Liver (tissue), 8 donors: ENCODE measurements at regions not wholly inside any gene's neighbourhood (a gene's known extent, or its start where the extent isn't known, plus 50 kb on each side); places are given as distances from the start of the nearest gene placed in this dataset.
"Not testable (repeated sequence)": the region's sequence is repeated elsewhere in the genome, so short reads cannot be mapped to it uniquely, and the experiment has no call there.

Experiments
- DNase-seq: peaks from one replicate; pipeline ENCODE4 v3.0.0-alpha.2; 2017; ENCODE audit warnings: low spot score
- H3K27ac ChIP-seq, 2 donors: one replicate each; pipeline ENCODE4 v1.7.0; 2013; ENCODE audit warnings: inconsistent platforms in 2 of 2, low read length in 2 of 2, control low read depth in 1 of 2, low read depth in 1 of 2, mild to moderate bottlenecking in 1 of 2
- H3K27me3 ChIP-seq, 4 donors: one replicate each; pipeline versions ENCODE4 v1.6.1 to v1.7.0; 2013; ENCODE audit warnings: low read length in 3 of 4, inconsistent platforms in 1 of 4, mild to moderate bottlenecking in 1 of 4, moderate library complexity in 1 of 4; ENCODE audit not compliant: control insufficient read depth in 4 of 4, insufficient read depth in 4 of 4
- H3K36me3 ChIP-seq, 4 donors: one replicate each; pipeline versions ENCODE4 v1.6.1 to v1.7.0; 2013; ENCODE audit warnings: low read length in 3 of 4, mild to moderate bottlenecking in 3 of 4, low read depth in 1 of 4, moderate library complexity in 1 of 4; ENCODE audit not compliant: control insufficient read depth in 4 of 4, insufficient read depth in 3 of 4
- H3K4me1 ChIP-seq, 4 donors: one replicate each; pipeline versions ENCODE4 v1.6.1 to v1.7.0; 2013; ENCODE audit warnings: low read length in 3 of 4, mild to moderate bottlenecking in 3 of 4, moderate library complexity in 1 of 4; ENCODE audit not compliant: control insufficient read depth in 4 of 4, insufficient read depth in 4 of 4
- H3K4me3 ChIP-seq, 3 donors: one replicate each; pipeline versions ENCODE4 v1.6.1 to v1.7.0; 2013; ENCODE audit warnings: low read length in 3 of 3, control low read depth in 1 of 3, low read depth in 1 of 3, mild to moderate bottlenecking in 1 of 3
- H3K9ac ChIP-seq, 2 donors: one replicate each; pipeline ENCODE4 v1.7.0; 2013; ENCODE audit warnings: low read length in 2 of 2, mild to moderate bottlenecking in 2 of 2, moderate library complexity in 2 of 2, control low read depth in 1 of 2, low read depth in 1 of 2
- H3K9me3 ChIP-seq, 4 donors: one replicate each; pipeline versions ENCODE4 v1.6.1 to v1.7.0; 2013; ENCODE audit warnings: low read length in 3 of 4; ENCODE audit not compliant: control insufficient read depth in 4 of 4
- EGR1 ChIP-seq, 2 donors: IDR thresholded peaks; 2 replicates each; pipeline ENCODE4 v1.6.1; 2016 to 2018; ENCODE audit warnings: antibody characterized with exemption in 2 of 2, low read depth in 2 of 2
- FOXA1 ChIP-seq: IDR thresholded peaks from 2 replicates; pipeline ENCODE4 v1.6.1; 2016; ENCODE audit warnings: antibody characterized with exemption
- GABPA ChIP-seq, 2 donors: IDR thresholded peaks in 1 of 2; conservative IDR thresholded peaks in 1 of 2; 2 replicates each; pipeline ENCODE4 v1.6.1; 2016; ENCODE audit warnings: antibody characterized with exemption in 2 of 2, mild to moderate bottlenecking in 1 of 2, moderate library complexity in 1 of 2
- HNF4A ChIP-seq, 2 donors: conservative IDR thresholded peaks; 2 replicates each; pipeline ENCODE4 v1.6.1; 2016; ENCODE audit warnings: antibody characterized with exemption in 2 of 2, mild to moderate bottlenecking in 2 of 2
- HNF4G ChIP-seq: IDR thresholded peaks from 2 replicates; pipeline ENCODE4 v1.6.1; 2016; ENCODE audit warnings: antibody characterized with exemption
- JUND ChIP-seq, 2 donors: IDR thresholded peaks; 2 replicates each; pipeline ENCODE4 v1.6.1; 2016; ENCODE audit warnings: antibody characterized with exemption in 2 of 2
- NR2F2 ChIP-seq: IDR thresholded peaks from 2 replicates; pipeline ENCODE4 v1.6.1; 2016; ENCODE audit warnings: antibody characterized with exemption
- RAD21 ChIP-seq, 2 donors: IDR thresholded peaks; 2 replicates each; pipeline ENCODE4 v1.6.1; 2016; ENCODE audit warnings: antibody characterized with exemption in 2 of 2, mild to moderate bottlenecking in 2 of 2
- SP1 ChIP-seq: IDR thresholded peaks from 2 replicates; pipeline ENCODE4 v1.6.1; 2018; ENCODE audit warnings: antibody characterized with exemption, mild to moderate bottlenecking
- TAF1 ChIP-seq: conservative IDR thresholded peaks from 2 replicates; pipeline ENCODE4 v1.6.1; 2016; ENCODE audit warnings: antibody characterized with exemption, mild to moderate bottlenecking
- YY1 ChIP-seq: IDR thresholded peaks from 2 replicates; pipeline ENCODE4 v1.6.1; 2016; ENCODE audit warnings: antibody characterized with exemption, mild to moderate bottlenecking
- WGBS: extraction: QIAGEN DNeasy Blood & Tissue Kit; methylation state at CpG from one replicate; pipeline ENCODE4 v1.1.7; 2013; 5-methylcytosine and 5-hydroxymethylcytosine counted together
- TF ChIP-seq, protein P1 (sequence below): IDR thresholded peaks from 2 replicates; pipeline ENCODE4 v1.6.1; 2016; ENCODE audit warnings: antibody characterized with exemption
- TF ChIP-seq, protein P2 (sequence below): IDR thresholded peaks from 2 replicates; pipeline ENCODE4 v1.6.1; 2016; ENCODE audit warnings: antibody characterized with exemption
- TF ChIP-seq, protein P3 (sequence below): IDR thresholded peaks from 2 replicates; pipeline ENCODE4 v1.6.1; 2016; ENCODE audit warnings: antibody characterized with exemption, mild to moderate bottlenecking
- TF ChIP-seq, protein P4 (sequence below): IDR thresholded peaks from 2 replicates; pipeline ENCODE4 v1.6.1; 2016; ENCODE audit warnings: antibody characterized with exemption
- TF ChIP-seq, protein P5 (sequence below): fragments of 150-350 bp; IDR thresholded peaks from 2 replicates; pipeline ENCODE4 v1.5.1; 2017; ENCODE audit warnings: improper control_type of control experiment, low read depth, low read length; ENCODE audit not compliant: missing input control
- donor health status: healthy.
- donor health status: healthy.
- donor health status: healthy.
- donor health status: healthy.
- donor health status: healthy.

DNA sequence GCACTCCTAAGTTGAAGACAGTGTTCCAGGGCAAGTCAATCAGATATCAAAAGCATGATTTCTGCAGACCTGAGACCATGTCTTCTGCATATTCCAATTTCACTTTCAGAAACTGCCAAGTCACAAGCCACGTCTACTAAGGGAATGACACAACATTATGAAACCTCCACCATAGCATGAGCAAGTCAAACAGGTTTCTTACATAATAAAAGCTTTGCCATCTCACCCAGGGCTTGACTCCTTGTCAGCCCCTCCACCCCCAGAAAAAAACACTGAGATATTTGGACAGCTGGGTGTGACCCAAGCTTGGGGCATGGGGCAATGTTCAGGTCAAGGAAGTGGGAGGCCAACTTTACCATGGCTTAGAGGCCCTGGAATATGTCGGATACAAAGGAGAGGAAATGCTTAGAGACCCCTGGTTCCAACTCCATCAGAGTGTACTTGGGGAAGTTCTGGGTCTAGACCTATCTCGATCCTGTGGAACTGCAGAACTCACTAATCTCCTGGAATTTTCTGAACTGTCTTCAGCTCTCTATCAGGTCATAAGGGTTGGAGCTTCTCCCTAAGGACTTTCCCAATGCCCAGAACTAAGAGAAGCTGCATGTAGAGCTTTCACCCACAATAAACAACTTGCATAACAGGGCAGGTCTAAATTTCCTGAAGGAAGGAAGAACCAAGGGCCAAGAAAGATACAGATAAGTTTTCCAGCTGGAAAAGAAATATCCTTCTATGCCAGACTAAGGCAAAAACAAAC, 80.6 kb upstream of the NAMPT start:
- Histone ChIP-seq H3K27me3 (no peaks in the 10 kb centered on the region), H3K36me3 (no peaks in the 10 kb centered on the region), H3K9ac (no peak overlapping the region), H3K4me3 (no peak overlapping the region), H3K9me3 (no peaks in the 10 kb centered on the region), H3K27ac (no peak overlapping the region), H3K4me1 (no peaks in the 10 kb centered on the region)
- no peak for DNase-seq
- TF ChIP-seq HNF4G (no peak), GABPA (IDR thresholded peaks at IDR 0.05 in 1 of 2, conservative IDR thresholded peaks at IDR 0.05 in 1 of 2) (no peak), NR2F2 (no peak), TAF1 (no peak), YY1 (no peak), JUND (IDR thresholded peaks at IDR 0.05) (no peak), FOXA1 (no peak), RAD21 (IDR thresholded peaks at IDR 0.05) (no peak), HNF4A (conservative IDR thresholded peaks at IDR 0.05) (no peak), SP1 (no peak), EGR1 (IDR thresholded peaks at IDR 0.05; ENCODE audit: low read depth in 2 of 2) (no peak)
- TF ChIP-seq, protein P1, sequence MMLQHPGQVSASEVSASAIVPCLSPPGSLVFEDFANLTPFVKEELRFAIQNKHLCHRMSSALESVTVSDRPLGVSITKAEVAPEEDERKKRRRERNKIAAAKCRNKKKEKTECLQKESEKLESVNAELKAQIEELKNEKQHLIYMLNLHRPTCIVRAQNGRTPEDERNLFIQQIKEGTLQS: no peak
- TF ChIP-seq, protein P2, sequence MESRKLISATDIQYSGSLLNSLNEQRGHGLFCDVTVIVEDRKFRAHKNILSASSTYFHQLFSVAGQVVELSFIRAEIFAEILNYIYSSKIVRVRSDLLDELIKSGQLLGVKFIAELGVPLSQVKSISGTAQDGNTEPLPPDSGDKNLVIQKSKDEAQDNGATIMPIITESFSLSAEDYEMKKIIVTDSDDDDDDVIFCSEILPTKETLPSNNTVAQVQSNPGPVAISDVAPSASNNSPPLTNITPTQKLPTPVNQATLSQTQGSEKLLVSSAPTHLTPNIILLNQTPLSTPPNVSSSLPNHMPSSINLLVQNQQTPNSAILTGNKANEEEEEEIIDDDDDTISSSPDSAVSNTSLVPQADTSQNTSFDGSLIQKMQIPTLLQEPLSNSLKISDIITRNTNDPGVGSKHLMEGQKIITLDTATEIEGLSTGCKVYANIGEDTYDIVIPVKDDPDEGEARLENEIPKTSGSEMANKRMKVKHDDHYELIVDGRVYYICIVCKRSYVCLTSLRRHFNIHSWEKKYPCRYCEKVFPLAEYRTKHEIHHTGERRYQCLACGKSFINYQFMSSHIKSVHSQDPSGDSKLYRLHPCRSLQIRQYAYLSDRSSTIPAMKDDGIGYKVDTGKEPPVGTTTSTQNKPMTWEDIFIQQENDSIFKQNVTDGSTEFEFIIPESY: no peak
- TF ChIP-seq, protein P3, sequence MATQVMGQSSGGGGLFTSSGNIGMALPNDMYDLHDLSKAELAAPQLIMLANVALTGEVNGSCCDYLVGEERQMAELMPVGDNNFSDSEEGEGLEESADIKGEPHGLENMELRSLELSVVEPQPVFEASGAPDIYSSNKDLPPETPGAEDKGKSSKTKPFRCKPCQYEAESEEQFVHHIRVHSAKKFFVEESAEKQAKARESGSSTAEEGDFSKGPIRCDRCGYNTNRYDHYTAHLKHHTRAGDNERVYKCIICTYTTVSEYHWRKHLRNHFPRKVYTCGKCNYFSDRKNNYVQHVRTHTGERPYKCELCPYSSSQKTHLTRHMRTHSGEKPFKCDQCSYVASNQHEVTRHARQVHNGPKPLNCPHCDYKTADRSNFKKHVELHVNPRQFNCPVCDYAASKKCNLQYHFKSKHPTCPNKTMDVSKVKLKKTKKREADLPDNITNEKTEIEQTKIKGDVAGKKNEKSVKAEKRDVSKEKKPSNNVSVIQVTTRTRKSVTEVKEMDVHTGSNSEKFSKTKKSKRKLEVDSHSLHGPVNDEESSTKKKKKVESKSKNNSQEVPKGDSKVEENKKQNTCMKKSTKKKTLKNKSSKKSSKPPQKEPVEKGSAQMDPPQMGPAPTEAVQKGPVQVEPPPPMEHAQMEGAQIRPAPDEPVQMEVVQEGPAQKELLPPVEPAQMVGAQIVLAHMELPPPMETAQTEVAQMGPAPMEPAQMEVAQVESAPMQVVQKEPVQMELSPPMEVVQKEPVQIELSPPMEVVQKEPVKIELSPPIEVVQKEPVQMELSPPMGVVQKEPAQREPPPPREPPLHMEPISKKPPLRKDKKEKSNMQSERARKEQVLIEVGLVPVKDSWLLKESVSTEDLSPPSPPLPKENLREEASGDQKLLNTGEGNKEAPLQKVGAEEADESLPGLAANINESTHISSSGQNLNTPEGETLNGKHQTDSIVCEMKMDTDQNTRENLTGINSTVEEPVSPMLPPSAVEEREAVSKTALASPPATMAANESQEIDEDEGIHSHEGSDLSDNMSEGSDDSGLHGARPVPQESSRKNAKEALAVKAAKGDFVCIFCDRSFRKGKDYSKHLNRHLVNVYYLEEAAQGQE: no peak
- TF ChIP-seq, protein P4, sequence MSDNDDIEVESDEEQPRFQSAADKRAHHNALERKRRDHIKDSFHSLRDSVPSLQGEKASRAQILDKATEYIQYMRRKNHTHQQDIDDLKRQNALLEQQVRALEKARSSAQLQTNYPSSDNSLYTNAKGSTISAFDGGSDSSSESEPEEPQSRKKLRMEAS: no peak
- TF ChIP-seq, protein P5, sequence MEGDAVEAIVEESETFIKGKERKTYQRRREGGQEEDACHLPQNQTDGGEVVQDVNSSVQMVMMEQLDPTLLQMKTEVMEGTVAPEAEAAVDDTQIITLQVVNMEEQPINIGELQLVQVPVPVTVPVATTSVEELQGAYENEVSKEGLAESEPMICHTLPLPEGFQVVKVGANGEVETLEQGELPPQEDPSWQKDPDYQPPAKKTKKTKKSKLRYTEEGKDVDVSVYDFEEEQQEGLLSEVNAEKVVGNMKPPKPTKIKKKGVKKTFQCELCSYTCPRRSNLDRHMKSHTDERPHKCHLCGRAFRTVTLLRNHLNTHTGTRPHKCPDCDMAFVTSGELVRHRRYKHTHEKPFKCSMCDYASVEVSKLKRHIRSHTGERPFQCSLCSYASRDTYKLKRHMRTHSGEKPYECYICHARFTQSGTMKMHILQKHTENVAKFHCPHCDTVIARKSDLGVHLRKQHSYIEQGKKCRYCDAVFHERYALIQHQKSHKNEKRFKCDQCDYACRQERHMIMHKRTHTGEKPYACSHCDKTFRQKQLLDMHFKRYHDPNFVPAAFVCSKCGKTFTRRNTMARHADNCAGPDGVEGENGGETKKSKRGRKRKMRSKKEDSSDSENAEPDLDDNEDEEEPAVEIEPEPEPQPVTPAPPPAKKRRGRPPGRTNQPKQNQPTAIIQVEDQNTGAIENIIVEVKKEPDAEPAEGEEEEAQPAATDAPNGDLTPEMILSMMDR: no peak
- 77% methylated on average over 3 of the region's 3 CpGs for WGBS

DNA sequence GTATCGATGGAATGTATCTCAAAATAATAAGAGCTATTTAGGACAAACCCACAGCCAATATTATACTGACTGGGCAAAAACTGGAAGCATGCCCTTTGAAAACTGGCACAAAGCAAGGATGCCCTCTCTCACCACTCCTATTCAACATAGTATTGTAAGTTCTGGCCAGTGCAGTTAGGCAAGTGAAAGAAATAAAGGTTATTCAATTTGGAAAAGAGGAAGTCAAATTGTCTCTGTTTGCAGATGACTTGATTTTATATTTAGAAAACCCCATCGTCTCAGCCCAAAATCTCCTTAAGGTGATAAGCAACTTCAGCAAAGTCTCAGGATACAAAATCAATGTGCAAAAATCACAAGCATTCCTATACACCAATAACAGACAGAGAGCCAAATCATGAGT, 77.7 kb upstream of the NAMPT start:
- not testable (repeated sequence) for H3K27me3 ChIP-seq

More for the DNA sequence above, 77.7 kb upstream of the NAMPT start:
- H3K36me3 ChIP-seq, H3K4me3 ChIP-seq, H3K9ac ChIP-seq, H3K9me3 ChIP-seq, H3K4me1 ChIP-seq, DNase-seq, H3K27ac ChIP-seq: not testable (repeated sequence)
- 79% methylated on average over 2 of the region's 2 CpGs for WGBS
